H1 (cell line): ENCODE measurements at regions not wholly inside any gene's neighbourhood (a gene's known extent, or its start where the extent isn't known, plus 50 kb on each side); places are given as distances from the start of the nearest gene placed in this dataset.
A peak's percentile ranks its signal among the peaks of the same experiment; 100 is the strongest.

Experiments
- CTCF ChIA-PET: fragments of 300-600 bp; sonication (Branson Sonifier 250); formaldehyde crosslinking; loops from one replicate; lab custom pipeline; 2021; ENCODE audit not compliant: partially characterized antibody; lab: Charles Lee
- POLR2A ChIA-PET: fragments of 300-600 bp; sonication (Branson Sonifier 250); formaldehyde crosslinking; loops from one replicate; lab custom pipeline; 2021; ENCODE audit warnings: inconsistent platforms; ENCODE audit not compliant: partially characterized antibody; lab: Charles Lee
- DNase-seq, 2 experiments: peaks; one replicate each; pipeline versions ENCODE4 v3.0.0 to v3.0.0-alpha.2; 2010 to 2022; ENCODE audit warnings: low spot score in 2 of 2, low read depth in 1 of 2, mixed read lengths in 1 of 2
- FAIRE-seq: peaks from 2 replicates; lab custom pipeline; 2011; peaks lifted over from hg19 to GRCh38; lab: Jason Lieb, UNC
- H2AFZ ChIP-seq: 2 replicates; pipeline ENCODE4 v1.8.1; 2012; ENCODE audit warnings: low read length, inconsistent platforms
- H2AK5ac ChIP-seq: 2 replicates; pipeline ENCODE4 v1.6.1; 2013; ENCODE audit warnings: low read depth, low read length
- H2BK120ac ChIP-seq: replicated peaks from 2 replicates; pipeline ENCODE3; 2013; ENCODE audit warnings: low read depth, low read length, inconsistent platforms
- H2BK12ac ChIP-seq: 2 replicates; pipeline ENCODE4 v1.6.1; 2013; ENCODE audit warnings: low read depth, low read length
- H2BK15ac ChIP-seq: 2 replicates; pipeline ENCODE4 v1.6.1; 2013; ENCODE audit warnings: low read length
- H2BK20ac ChIP-seq: 2 replicates; pipeline ENCODE4 v1.6.1; 2013; ENCODE audit warnings: low read length
- H2BK5ac ChIP-seq: 2 replicates; pipeline ENCODE4 v1.6.1; 2013; ENCODE audit warnings: low read depth, low read length
- H3K14ac ChIP-seq: 2 replicates; pipeline ENCODE4 v1.6.1; 2013; ENCODE audit warnings: inconsistent platforms; ENCODE audit not compliant: insufficient read length
- H3K18ac ChIP-seq: 2 replicates; pipeline ENCODE4 v1.6.1; 2013; ENCODE audit warnings: low read length; ENCODE audit errors: extremely low read depth
- H3K23ac ChIP-seq: 2 replicates; pipeline ENCODE4 v1.6.1; 2013; ENCODE audit warnings: inconsistent platforms; ENCODE audit not compliant: insufficient read length
- H3K23me2 ChIP-seq: 2 replicates; pipeline ENCODE4 v1.6.1; 2013; ENCODE audit warnings: low read depth, low read length
- H3K27ac ChIP-seq: 2 replicates; pipeline ENCODE4 v1.6.1; 2011; ENCODE audit warnings: low read depth, low read length, inconsistent platforms
- H3K27me3 ChIP-seq, 4 experiments: replicated peaks in 1 of 4; 1 replicate in 1 of 4; 2 replicates in 3 of 4; pipeline versions ENCODE4 v1.6.1 to v1.8.1; 2011 to 2013; ENCODE audit warnings: low read length in 3 of 4, mild to moderate bottlenecking in 3 of 4, inconsistent platforms in 2 of 4, mixed read lengths in 2 of 4, moderate library complexity in 1 of 4; ENCODE audit not compliant: control insufficient read depth in 3 of 4, insufficient read depth in 3 of 4; ENCODE audit errors: extremely low read depth in 1 of 4
- H3K36me3 ChIP-seq, 4 experiments: 2 replicates each; pipeline versions ENCODE4 v1.6.1 to v1.8.1; 2011 to 2013; ENCODE audit warnings: mild to moderate bottlenecking in 4 of 4, low read length in 3 of 4, moderate library complexity in 2 of 4, control low read depth in 1 of 4, inconsistent platforms in 1 of 4; ENCODE audit not compliant: insufficient read depth in 4 of 4, control insufficient read depth in 2 of 4
- H3K4ac ChIP-seq: replicated peaks from 2 replicates; pipeline ENCODE3; 2013; ENCODE audit warnings: low read length, low read depth, mixed read lengths, inconsistent platforms; ENCODE audit not compliant: insufficient read length
- H3K4me1 ChIP-seq, 4 experiments: replicated peaks in 1 of 4; 1 replicate in 1 of 4; 2 replicates in 3 of 4; pipeline versions ENCODE4 v1.6.1 to v1.8.1; 2011 to 2013; ENCODE audit warnings: low read length in 3 of 4, inconsistent platforms in 2 of 4, mixed read lengths in 1 of 4; ENCODE audit not compliant: insufficient read depth in 4 of 4, control insufficient read depth in 3 of 4
- H3K4me2 ChIP-seq, 2 experiments: 2 replicates each; pipeline versions ENCODE4 v1.6.1 to v1.8.1; 2011 to 2013; ENCODE audit warnings: low read depth in 2 of 2, low read length in 2 of 2, control low read depth in 1 of 2, inconsistent platforms in 1 of 2, mild to moderate bottlenecking in 1 of 2; ENCODE audit not compliant: insufficient read depth in 1 of 2
- H3K4me3 ChIP-seq, 4 experiments: fragments of 200-600, 300-600 bp in 1 of 4; sonication (generic), shearing (Covaris generic), sonication (Bioruptor Twin) in 1 of 4; 2 replicates each; pipeline versions ENCODE4 v1.5.1 to v1.8.1; 2011 to 2016; ENCODE audit warnings: low read length in 4 of 4, low read depth in 3 of 4, control low read depth in 2 of 4, inconsistent platforms in 2 of 4, mild to moderate bottlenecking in 2 of 4, mixed read lengths in 1 of 4, moderate library complexity in 1 of 4; ENCODE audit not compliant: insufficient read depth in 2 of 4; ENCODE audit errors: extremely low read depth in 1 of 4
- H3K56ac ChIP-seq: replicated peaks from 2 replicates; pipeline ENCODE3; 2013; ENCODE audit warnings: low read depth, mild to moderate bottlenecking, mixed read lengths, low read length, inconsistent platforms; ENCODE audit not compliant: insufficient read length
- H3K79me1 ChIP-seq: 2 replicates; pipeline ENCODE4 v1.6.1; 2013; ENCODE audit warnings: low read depth, low read length, control low read depth
- H3K79me2 ChIP-seq, 2 experiments: 2 replicates each; pipeline versions ENCODE4 v1.6.1 to v1.8.1; 2012 to 2013; ENCODE audit warnings: low read length in 2 of 2, mild to moderate bottlenecking in 2 of 2, inconsistent platforms in 1 of 2; ENCODE audit not compliant: insufficient read depth in 2 of 2, control insufficient read depth in 1 of 2
- H3K9ac ChIP-seq, 4 experiments: replicated peaks in 1 of 4; 1 replicate in 1 of 4; 2 replicates in 3 of 4; pipeline versions ENCODE4 v1.6.1 to v1.8.1; 2011 to 2013; ENCODE audit warnings: low read depth in 3 of 4, low read length in 3 of 4, control low read depth in 2 of 4, mild to moderate bottlenecking in 2 of 4, moderate library complexity in 2 of 4, inconsistent platforms in 1 of 4; ENCODE audit errors: extremely low read depth in 1 of 4
- H3K9me3 ChIP-seq, 2 experiments: 2 replicates each; pipeline versions ENCODE4 v1.6.1 to v1.8.1; 2012 to 2013; ENCODE audit warnings: mild to moderate bottlenecking in 2 of 2, moderate library complexity in 2 of 2, control low read depth in 1 of 2, inconsistent platforms in 1 of 2, low read depth in 1 of 2, low read length in 1 of 2, mixed read lengths in 1 of 2; ENCODE audit not compliant: insufficient read depth in 2 of 2
- H4K20me1 ChIP-seq, 2 experiments: replicated peaks in 1 of 2; 2 replicates each; pipeline versions ENCODE3 to v1.8.1; 2011 to 2013; ENCODE audit warnings: inconsistent platforms in 2 of 2, low read length in 2 of 2, mild to moderate bottlenecking in 1 of 2; ENCODE audit not compliant: insufficient read depth in 2 of 2, control insufficient read depth in 1 of 2
- H4K5ac ChIP-seq: 2 replicates; pipeline ENCODE4 v1.6.1; 2013; ENCODE audit warnings: low read length, low read depth, mixed read lengths, inconsistent platforms; ENCODE audit not compliant: insufficient read length
- H4K8ac ChIP-seq: 2 replicates; pipeline ENCODE4 v1.8.0; 2013; ENCODE audit warnings: mild to moderate bottlenecking, moderate library complexity, low read length, inconsistent platforms; ENCODE audit not compliant: insufficient read depth; ENCODE audit errors: extremely low read depth
- H4K91ac ChIP-seq: replicated peaks from 2 replicates; pipeline ENCODE3; 2013; ENCODE audit warnings: low read length, mixed read lengths, inconsistent platforms; ENCODE audit not compliant: insufficient read length
- BACH1 ChIP-seq: IDR thresholded peaks from 2 replicates; pipeline ENCODE4 v1.6.1; 2012; ENCODE audit warnings: low read length, improper control_type of control experiment
- EGR1 ChIP-seq: IDR thresholded peaks from 2 replicates; pipeline ENCODE4 v1.6.1; 2011; ENCODE audit warnings: low read depth, low read length, borderline replicate concordance
- HDAC2 ChIP-seq, 2 experiments: fragments of 300-600 bp in 1 of 2; sonication (generic) in 1 of 2; IDR thresholded peaks; 2 replicates each; pipeline ENCODE4 v1.6.1; 2011 to 2012; ENCODE audit warnings: low read depth in 2 of 2, low read length in 2 of 2, mild to moderate bottlenecking in 2 of 2, moderate library complexity in 2 of 2, borderline replicate concordance in 1 of 2, inconsistent platforms in 1 of 2
- KDM4A ChIP-seq: IDR thresholded peaks from one replicate; pipeline ENCODE4 v1.7.1; 2012; ENCODE audit warnings: low read depth, mild to moderate bottlenecking, moderate library complexity, low read length, inconsistent platforms; ENCODE audit not compliant: severe bottlenecking
- MAFK ChIP-seq: IDR thresholded peaks from 2 replicates; pipeline ENCODE4 v1.6.1; 2012; ENCODE audit warnings: low read depth, mild to moderate bottlenecking, improper control_type of control experiment, low read length
- POU5F1 ChIP-seq: IDR thresholded peaks from 2 replicates; pipeline ENCODE4 v1.6.1; 2011; ENCODE audit warnings: low read depth, mild to moderate bottlenecking, low read length, moderate library complexity
- RNF2 ChIP-seq: fragments of 200-900, 300-1000 bp; sonication (generic); IDR thresholded peaks from 2 replicates; pipeline ENCODE4 v1.7.1; 2016; ENCODE audit warnings: borderline replicate concordance, low read depth, mild to moderate bottlenecking, antibody characterized with exemption, low read length; ENCODE audit not compliant: poor library complexity, severe bottlenecking; ENCODE audit errors: missing control alignments
- SIRT6 ChIP-seq: IDR thresholded peaks from one replicate; pipeline ENCODE4 v1.7.1; 2012; ENCODE audit warnings: low read length, inconsistent platforms
- SUZ12 ChIP-seq: fragments of 200-600 bp; sonication (generic); IDR thresholded peaks from 2 replicates; pipeline ENCODE4 v1.6.1; 2012; ENCODE audit warnings: mild to moderate bottlenecking, inconsistent platforms, low read length, moderate library complexity, mixed read lengths
- TAF1 ChIP-seq: IDR thresholded peaks from 2 replicates; pipeline ENCODE4 v1.6.1; 2011; ENCODE audit warnings: mild to moderate bottlenecking, low read depth, low read length
- WGBS, 2 experiments: shearing (Covaris generic) in 1 of 2; methylation state at CpG; one replicate each; pipeline versions ENCODE4 v1.1.6 to v1.1.7; 2013 to 2015; ENCODE audit warnings: low lambda C conversion rate in 2 of 2, mixed read lengths in 2 of 2, inconsistent platforms in 1 of 2, low coverage in 1 of 2, missing lambda C conversion rate in 1 of 2; ENCODE audit not compliant: insufficient replicate concordance in 2 of 2, insufficient coverage in 1 of 2, insufficient read length in 1 of 2; ENCODE audit errors: extremely low coverage in 1 of 2, missing lambda C conversion rate in 1 of 2; 5-methylcytosine and 5-hydroxymethylcytosine counted together

DNA sequence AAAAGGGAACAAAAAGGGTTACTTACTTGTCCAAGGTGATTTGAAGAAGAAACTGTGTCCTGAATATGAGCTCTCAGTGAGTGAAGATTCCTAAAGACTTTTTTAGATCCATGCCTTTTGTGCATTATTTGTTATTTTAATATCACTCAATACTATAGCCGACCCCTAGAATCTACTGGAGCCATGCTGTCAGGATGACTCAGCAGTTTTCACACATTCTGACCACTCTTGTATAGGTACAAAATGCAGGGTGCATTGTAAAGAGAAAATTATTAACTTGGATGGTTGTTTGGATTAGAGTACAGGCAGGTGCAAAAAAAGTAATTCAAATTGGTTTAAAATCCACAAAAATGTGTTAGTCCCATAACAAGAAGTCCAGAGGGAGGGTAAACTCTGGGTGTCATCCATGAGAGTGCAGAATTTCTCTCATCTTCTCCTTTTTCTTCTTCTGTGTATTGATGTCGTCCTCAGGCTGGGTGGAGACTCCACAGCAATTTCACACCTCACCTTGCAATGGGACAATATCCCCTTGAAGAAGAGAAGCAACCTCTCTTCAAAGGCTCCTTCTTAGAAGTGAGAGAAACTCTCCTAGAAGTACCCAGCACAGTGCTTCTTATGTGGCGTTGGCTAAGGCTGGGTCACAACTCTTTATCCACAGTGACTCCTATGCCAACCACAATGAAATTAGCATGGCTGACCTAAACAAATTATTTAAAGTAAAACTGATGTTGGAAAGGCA is 75.6 kb downstream of the AKR1C4 start:
- H3K79me1 ChIP-seq: no peaks in the 10 kb centered on the region
- peaks cover 1% of the 10 kb centered on the region; the same call in 1 of the 2 replicates for H3K23me2 ChIP-seq
- H4K8ac ChIP-seq: no peak overlapping the region
- H3K4me2 ChIP-seq: no peak overlapping the region
- ChIA-PET CTCF (interaction anchor here (1.0 to 1.2 kb wide), 2 partner anchors 19 to 422 kb away, joined by 3 to 4 read pairs; no protein-coding TSS in a partner anchor), POLR2A (no interaction called here)
- H4K5ac ChIP-seq: no peak overlapping the region
- no peak overlapping the region for H2BK15ac ChIP-seq
- H2BK12ac ChIP-seq: no peak overlapping the region
- H3K23ac ChIP-seq: no peak overlapping the region
- no peaks in the 10 kb centered on the region for H4K20me1 ChIP-seq
- 96% methylated on average over 3 of the region's 3 CpGs; no CpG with 5 or more reads in 1 of the 2 experiments for WGBS, 2 experiments
- no peak overlapping the region for H2AK5ac ChIP-seq
- no peak overlapping the region for H3K4me3 ChIP-seq
- H3K27me3 ChIP-seq: peaks cover 0 to 1% (median 0%) of the 10 kb centered on the region in 4 experiments; a peak in 1 of 7 replicates
- no peaks in the 10 kb centered on the region for H3K79me2 ChIP-seq
- TF ChIP-seq TAF1 (no peak), POU5F1 (no peak), BACH1 (peak; percentile 92), KDM4A (no peak), RNF2 (no peak), SUZ12 (no peak), EGR1 (no peak), HDAC2 (IDR thresholded peaks at IDR 0.05; ENCODE audit: borderline replicate concordance in 1 of 2, low read depth in 2 of 2, low read length in 2 of 2) (no peak), MAFK (peak; percentile 77), SIRT6 (no peak)
- H3K14ac ChIP-seq: no peak overlapping the region
- H3K27ac ChIP-seq: no peak overlapping the region
- 0 out of 4 replicates have a peak, but pooled peaks cover 0 to 1% of the 10 kb centered on the region in 2 experiments for H3K9me3 ChIP-seq
- no peak for DNase-seq
- H3K36me3 ChIP-seq: no peaks in the 10 kb centered on the region
- no peak overlapping the region for H2BK120ac ChIP-seq
- no peak for FAIRE-seq
- no peak overlapping the region for H3K9ac ChIP-seq
- H3K4ac ChIP-seq: no peak overlapping the region
- H3K18ac ChIP-seq: no peak overlapping the region
- no peak overlapping the region for H2AFZ ChIP-seq
- no peak overlapping the region for H2BK20ac ChIP-seq
- no peak overlapping the region for H4K91ac ChIP-seq
- no peak overlapping the region for H2BK5ac ChIP-seq
- H3K56ac ChIP-seq: no peak overlapping the region
- H3K4me1 ChIP-seq: no peaks in the 10 kb centered on the region
